ENCODE measurements at regions not wholly inside any gene's neighbourhood (a gene's known extent, or its start where the extent isn't known, plus 50 kb on each side); places are given as distances from the start of the nearest gene placed in this dataset.

- peak; percentile 45 for FAIRE-seq
- DNase-seq (ENCODE audit: insufficient read length, low spot score) = no peak
- TF ChIP-seq SPI1 (IDR thresholded peaks at IDR 0.05; ENCODE audit: low read depth, low read length) (no peak), PAX5 (IDR thresholded peaks at IDR 0.05; ENCODE audit: insufficient read depth, low read length, severe bottlenecking) (no peak), POLR2AphosphoS5 (IDR thresholded peaks at IDR 0.05; ENCODE audit: low read depth, low read length) (no peak), POLR2A (IDR thresholded peaks at IDR 0.05; ENCODE audit: low read depth, low read length) (no peak), POU2F2 (IDR thresholded peaks at IDR 0.05; ENCODE audit: low read depth, low read length) (no peak), TAF1 (IDR thresholded peaks at IDR 0.05; ENCODE audit: low read depth, low read length) (no peak)
Measured at GRCh38 chr10:3838460-3839437, 53.7 kb upstream of the KLF6 start.

GRCh38 chr10:3837647-3838459 is 52.8 kb upstream of the KLF6 start:
- peak; percentile 45 for FAIRE-seq
- DNase-seq (ENCODE audit: insufficient read length, low spot score) = no peak
- no peak for TF ChIP-seq POU2F2 (IDR thresholded peaks at IDR 0.05; ENCODE audit: low read depth, low read length)

GRCh38 chr10:3836222-3836820 is 51.3 kb upstream of the KLF6 start:
- FAIRE-seq (peak; percentile 79), DNase-seq (ENCODE audit: insufficient read length, low spot score) (no peak)
- TF ChIP-seq POU2F2 (IDR thresholded peaks at IDR 0.05; ENCODE audit: low read depth, low read length) = no peak
- TF ChIP-seq PAX5 (IDR thresholded peaks at IDR 0.05; ENCODE audit: insufficient read depth, low read length, severe bottlenecking) = no peak
- TF ChIP-seq POLR2AphosphoS5 (IDR thresholded peaks at IDR 0.05; ENCODE audit: low read depth, low read length) = no peak
- no peak for TF ChIP-seq SPI1 (IDR thresholded peaks at IDR 0.05; ENCODE audit: low read depth, low read length)
- TF ChIP-seq POLR2A (IDR thresholded peaks at IDR 0.05; ENCODE audit: low read depth, low read length) = no peak
- TF ChIP-seq TAF1 (IDR thresholded peaks at IDR 0.05; ENCODE audit: low read depth, low read length) = no peak

- FAIRE-seq = peak; percentile 91
- no peak for DNase-seq (ENCODE audit: insufficient read length, low spot score)
- TF ChIP-seq POLR2AphosphoS5 (IDR thresholded peaks at IDR 0.05; ENCODE audit: low read depth, low read length) (no peak), POLR2A (IDR thresholded peaks at IDR 0.05; ENCODE audit: low read depth, low read length) (no peak), PAX5 (IDR thresholded peaks at IDR 0.05; ENCODE audit: insufficient read depth, low read length, severe bottlenecking) (no peak), SPI1 (IDR thresholded peaks at IDR 0.05; ENCODE audit: low read depth, low read length) (peak; percentile 11; the same call in 1 of the 2 replicates)
Measured at GRCh38 chr10:3835770-3836169, 50.8 kb upstream of the KLF6 start.

GRCh38 chr10:3834947-3835346 is 49.9 kb upstream of the KLF6 start:
- DNase-seq (ENCODE audit: insufficient read length, low spot score) = no peak
- no peak for TF ChIP-seq SPI1 (IDR thresholded peaks at IDR 0.05; ENCODE audit: low read depth, low read length)
- no peak for TF ChIP-seq PAX5 (IDR thresholded peaks at IDR 0.05; ENCODE audit: insufficient read depth, low read length, severe bottlenecking)
- TF ChIP-seq POLR2A (IDR thresholded peaks at IDR 0.05; ENCODE audit: low read depth, low read length) = no peak
- TF ChIP-seq POU2F2 (IDR thresholded peaks at IDR 0.05; ENCODE audit: low read depth, low read length) = no peak
- no peak for TF ChIP-seq TAF1 (IDR thresholded peaks at IDR 0.05; ENCODE audit: low read depth, low read length)
- no peak for TF ChIP-seq POLR2AphosphoS5 (IDR thresholded peaks at IDR 0.05; ENCODE audit: low read depth, low read length)
- FAIRE-seq = no peak
